ENCODE measurements at regions not wholly inside any gene's neighbourhood (a gene's known extent, or its start where the extent isn't known, plus 50 kb on each side); places are given as distances from the start of the nearest gene placed in this dataset.

DNA sequence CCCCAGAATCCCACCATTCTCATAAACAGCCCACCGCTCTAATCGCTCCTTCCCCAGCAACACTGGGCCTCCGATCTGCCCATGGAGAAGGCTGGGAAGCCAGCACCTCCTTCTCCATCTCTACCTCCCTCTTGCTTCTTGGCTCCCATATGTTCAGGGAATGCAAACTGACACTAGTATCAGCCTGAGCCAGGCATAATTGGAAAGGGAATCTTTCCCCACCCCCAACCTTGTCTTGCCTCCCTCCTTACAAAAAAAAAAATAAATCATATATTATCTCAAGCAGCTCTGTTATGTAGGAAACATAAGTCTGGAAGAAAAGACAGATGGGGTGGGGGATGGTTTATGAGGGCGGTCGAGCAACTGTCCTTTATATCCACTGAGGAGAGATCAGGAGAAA lies 127.2 kb downstream of the NAV1 start:
- TF ChIP-seq, protein P1, sequence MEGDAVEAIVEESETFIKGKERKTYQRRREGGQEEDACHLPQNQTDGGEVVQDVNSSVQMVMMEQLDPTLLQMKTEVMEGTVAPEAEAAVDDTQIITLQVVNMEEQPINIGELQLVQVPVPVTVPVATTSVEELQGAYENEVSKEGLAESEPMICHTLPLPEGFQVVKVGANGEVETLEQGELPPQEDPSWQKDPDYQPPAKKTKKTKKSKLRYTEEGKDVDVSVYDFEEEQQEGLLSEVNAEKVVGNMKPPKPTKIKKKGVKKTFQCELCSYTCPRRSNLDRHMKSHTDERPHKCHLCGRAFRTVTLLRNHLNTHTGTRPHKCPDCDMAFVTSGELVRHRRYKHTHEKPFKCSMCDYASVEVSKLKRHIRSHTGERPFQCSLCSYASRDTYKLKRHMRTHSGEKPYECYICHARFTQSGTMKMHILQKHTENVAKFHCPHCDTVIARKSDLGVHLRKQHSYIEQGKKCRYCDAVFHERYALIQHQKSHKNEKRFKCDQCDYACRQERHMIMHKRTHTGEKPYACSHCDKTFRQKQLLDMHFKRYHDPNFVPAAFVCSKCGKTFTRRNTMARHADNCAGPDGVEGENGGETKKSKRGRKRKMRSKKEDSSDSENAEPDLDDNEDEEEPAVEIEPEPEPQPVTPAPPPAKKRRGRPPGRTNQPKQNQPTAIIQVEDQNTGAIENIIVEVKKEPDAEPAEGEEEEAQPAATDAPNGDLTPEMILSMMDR (IDR thresholded peaks at IDR 0.05; ENCODE audit: poor library complexity, severe bottlenecking): no peak
- TF ChIP-seq EP300 (conservative IDR thresholded peaks at IDR 0.05; ENCODE audit: poor library complexity, severe bottlenecking): no peak
- TF ChIP-seq POLR2AphosphoS5 (IDR thresholded peaks at IDR 0.05): no peak
